ENCODE measurements at regions not wholly inside any gene's neighbourhood (a gene's known extent, or its start where the extent isn't known, plus 50 kb on each side); places are given as distances from the start of the nearest gene placed in this dataset.

GRCh38 chr3:117348884-117349283 lies 639.3 kb downstream of the TUSC7 start:
- Histone ChIP-seq H3K9ac (ENCODE audit: insufficient read depth in 1 of 2, low read depth in 2 of 2, low read length in 2 of 2) (no peak overlapping the region), H3K9me3 (replicated peaks; ENCODE audit: control insufficient read depth, insufficient read depth, low read depth, low read length) (no peaks in the 10 kb centered on the region), H2AFZ (ENCODE audit: low read depth, low read length) (no peak overlapping the region), H3K4me1 (replicated peaks in 1 of 2; ENCODE audit: control insufficient read depth in 2 of 2, insufficient read depth in 2 of 2, low read length in 2 of 2) (no peaks in the 10 kb centered on the region), H3K4me2 (ENCODE audit: insufficient read depth, low read length) (no peak overlapping the region), H3K79me2 (ENCODE audit: control insufficient read depth, insufficient read depth, low read length) (no peaks in the 10 kb centered on the region), H3K36me3 (ENCODE audit: control insufficient read depth, insufficient read depth, low read length) (no peaks in the 10 kb centered on the region), H4K20me1 (replicated peaks; ENCODE audit: control insufficient read depth, insufficient read depth, low read length) (no peaks in the 10 kb centered on the region), H3K4me3 (no peak overlapping the region), H3K27ac (ENCODE audit: extremely low read depth, low read depth, low read length) (no peak overlapping the region), H3K9me1 (ENCODE audit: control insufficient read depth, insufficient read depth, low read length) (no peaks in the 10 kb centered on the region), H3K27me3 (ENCODE audit: control insufficient read depth in 2 of 2, insufficient read depth in 2 of 2, low read length in 2 of 2) (no peaks in the 10 kb centered on the region)
- 0% methylated on average over 1 of the region's 1 CpG for WGBS (ENCODE audit: insufficient coverage, low coverage, missing lambda C conversion rate)
- POLR2A ChIA-PET: no interaction called here
- no peak for DNase-seq (ENCODE audit: extremely low read depth in 1 of 4, low spot score in 3 of 4)
- no peak for FAIRE-seq
- intact Hi-C loops (cut with micrococcal nuclease) (no loop called here), in situ Hi-C loops (cut with MboI) (no loop called here)
- BruUV-seq (replicated peaks): no TSS peak
- CTCF ChIA-PET (ENCODE audit: low intra/inter-chr PET ratio): no interaction called here
- no peak for ATAC-seq
- TF ChIP-seq EGR1 (conservative IDR thresholded peaks at IDR 0.05): no peak
- TF ChIP-seq STAT6 (CRISPR knock-in tag; IDR thresholded peaks at IDR 0.05): no peak
- no peak for TF ChIP-seq ZNF512 (tag; IDR thresholded peaks at IDR 0.05)
- TF ChIP-seq KLF16 (IDR thresholded peaks at IDR 0.05): no peak
- no peak for TF ChIP-seq NR0B1 (IDR thresholded peaks at IDR 0.05; ENCODE audit: partially characterized antibody)
- TF ChIP-seq ZNF655 (CRISPR knock-in tag; IDR thresholded peaks at IDR 0.05): no peak
- TF ChIP-seq ZNF785 (CRISPR knock-in tag; IDR thresholded peaks at IDR 0.05): no peak
- TF ChIP-seq NFATC3 (IDR thresholded peaks at IDR 0.05): no peak
- no peak for TF ChIP-seq FOXP4 (CRISPR knock-in tag; IDR thresholded peaks at IDR 0.05; ENCODE audit: borderline replicate concordance)
- TF ChIP-seq KLF10 (CRISPR knock-in tag; IDR thresholded peaks at IDR 0.05): no peak
- no peak for TF ChIP-seq ZNF57 (CRISPR knock-in tag; IDR thresholded peaks at IDR 0.05)
- no peak for TF ChIP-seq ZNF707 (CRISPR knock-in tag; conservative IDR thresholded peaks at IDR 0.05)

Data from K562 (cell line).